NCI-H345 (cell line): ENCODE measurements at regions not wholly inside any gene's neighbourhood (a gene's known extent, or its start where the extent isn't known, plus 50 kb on each side); places are given as distances from the start of the nearest gene placed in this dataset.
A peak's percentile ranks its signal among the peaks of the same experiment; 100 is the strongest.
"Not testable (repeated sequence)": the region's sequence is repeated elsewhere in the genome, so short reads cannot be mapped to it uniquely, and the experiment has no call there.

Experiments
- DNase-seq: peaks from one replicate; lab custom pipeline; 2025; lab: John Stamatoyannopoulos, UW

DNA sequence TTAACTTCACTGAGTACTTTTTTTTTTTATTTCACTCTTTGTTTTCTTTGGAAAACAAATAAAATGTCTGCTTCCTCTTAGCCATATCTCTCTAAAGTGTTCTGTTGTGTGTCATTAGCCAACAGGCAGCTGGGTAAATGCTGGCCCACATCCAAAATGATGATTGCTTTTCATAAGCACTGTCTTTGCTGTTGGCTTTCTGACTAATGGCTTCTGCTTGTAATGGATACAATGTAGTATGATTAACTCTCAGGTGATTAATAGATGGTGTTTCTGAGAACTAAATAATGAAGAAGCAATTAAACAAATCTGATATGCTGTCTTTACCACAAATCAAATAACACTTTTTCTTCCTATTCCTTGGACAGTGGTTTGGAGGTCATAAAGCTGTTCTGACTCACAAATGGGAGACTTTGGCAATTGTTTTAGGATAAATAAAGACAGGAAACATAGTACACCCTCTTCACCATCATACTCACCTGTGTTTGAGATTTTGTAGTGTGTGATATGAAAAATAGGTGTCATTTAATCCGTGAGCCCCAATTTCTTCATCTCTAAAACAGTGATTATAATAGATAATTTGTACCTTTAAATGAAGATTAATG is 888.4 kb downstream of the TSN start:
- DNase-seq, result peak; percentile 93

GRCh38 chr2:122651236-122651635 is 895.8 kb downstream of the TSN start:
- no peak for DNase-seq

- DNase-seq, result no peak
Measured at GRCh38 chr2:122651780-122652179, 896.3 kb downstream of the TSN start.

DNA sequence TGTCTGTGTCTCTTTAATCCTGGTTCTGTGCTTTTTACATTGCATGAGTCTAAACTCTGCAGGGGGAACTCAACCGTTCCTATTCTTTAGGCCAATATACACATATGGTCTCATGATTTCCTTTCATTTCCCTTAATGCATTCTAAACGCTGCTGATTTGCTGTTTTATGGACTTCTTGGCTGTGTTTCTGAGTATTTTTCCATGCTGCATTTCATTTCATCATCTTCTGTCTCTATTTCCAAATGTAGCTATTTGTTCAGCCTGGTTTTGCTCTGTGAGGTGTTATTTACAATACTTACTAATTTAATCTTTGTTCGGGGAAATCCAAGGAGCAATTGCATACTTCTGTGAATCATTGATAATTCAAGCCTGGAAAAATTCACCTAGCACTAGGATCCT is 897.2 kb downstream of the TSN start:
- DNase-seq, result no peak

DNA sequence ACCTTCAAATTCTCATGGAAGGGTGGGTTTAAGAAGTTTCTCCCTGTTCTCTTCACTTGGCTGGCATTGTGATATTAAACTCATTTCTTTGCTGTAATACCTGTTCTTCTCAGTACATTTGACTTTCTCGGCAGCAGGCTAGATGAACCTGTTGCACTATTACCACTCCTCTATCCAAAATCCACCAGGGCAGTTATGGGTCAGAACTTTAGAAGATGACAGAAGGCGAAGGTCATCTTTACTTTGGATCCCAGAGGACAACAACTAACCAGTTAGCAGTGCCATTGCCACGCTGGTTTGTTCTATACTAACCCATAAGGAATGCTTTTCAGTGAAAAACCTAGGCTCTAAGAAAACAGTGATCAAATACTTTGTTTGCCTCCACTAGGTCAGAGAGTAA is 901.0 kb downstream of the TSN start:
- no peak for DNase-seq

GRCh38 chr2:122660786-122661634 is 905.6 kb downstream of the TSN start:
- peak; percentile 69 for DNase-seq

DNA sequence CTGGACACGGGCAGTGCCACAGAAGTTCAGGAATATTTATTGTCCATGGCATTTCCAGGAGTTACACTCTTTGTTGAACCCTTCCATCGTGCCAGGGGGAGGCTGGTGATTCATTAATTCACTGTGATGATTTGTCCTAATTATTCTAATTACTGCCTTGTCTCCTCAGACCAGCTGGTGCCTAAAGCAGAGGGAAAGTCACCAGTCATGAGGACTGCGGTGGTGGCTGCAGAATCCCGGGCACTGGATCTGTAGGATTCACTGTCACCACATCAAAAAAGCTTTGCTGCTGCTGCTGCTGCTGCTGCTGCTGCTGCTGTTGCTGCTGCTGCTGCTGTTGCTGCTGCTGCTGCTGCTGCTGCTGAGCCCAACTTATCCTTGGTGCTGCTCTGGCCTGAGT is 908.2 kb downstream of the TSN start:
- no peak for DNase-seq

DNA sequence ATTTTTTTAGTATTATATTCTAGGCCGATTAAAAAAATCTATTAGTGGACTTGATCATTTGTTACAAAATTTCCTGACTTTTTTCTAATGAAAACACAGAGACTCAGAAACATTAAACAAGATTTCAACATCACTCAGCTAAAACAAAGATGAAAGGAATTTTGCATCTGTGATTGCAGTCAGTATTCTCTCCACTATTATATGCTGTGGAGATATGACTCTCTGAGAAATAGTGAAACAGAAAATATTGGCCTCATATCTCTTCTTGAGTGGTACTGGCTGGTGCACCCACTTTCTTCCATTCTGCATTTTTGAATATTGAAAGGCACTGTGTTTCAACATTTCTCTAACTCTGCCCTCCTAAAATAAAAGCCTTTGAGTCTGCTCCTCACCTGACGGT is 914.2 kb downstream of the TSN start:
- no peak for DNase-seq

DNA sequence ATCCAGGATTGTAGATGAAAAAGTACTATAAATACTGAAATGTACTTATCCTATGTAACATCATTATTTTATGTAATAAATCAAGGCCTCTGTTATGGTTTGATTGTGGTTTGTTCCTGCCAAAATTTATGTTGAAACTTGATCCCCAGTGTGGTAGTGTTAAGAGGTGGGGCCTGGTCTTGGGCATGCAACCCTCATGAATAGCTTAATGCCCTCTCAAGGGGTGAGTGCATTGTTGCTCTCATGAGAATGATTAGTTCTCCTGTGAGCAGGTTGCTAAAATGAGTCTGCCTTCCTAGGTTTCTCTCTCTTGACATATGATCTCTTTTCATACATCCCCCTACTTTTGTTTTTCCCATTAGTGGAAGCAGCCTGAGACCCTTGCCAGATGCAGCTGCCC is 915.4 kb downstream of the TSN start:
- peak; percentile 55 for DNase-seq

- DNase-seq, result no peak
Measured at GRCh38 chr2:122680662-122681061, 925.2 kb downstream of the TSN start.

- no peak for DNase-seq
Measured at GRCh38 chr2:122681626-122682025, 926.2 kb downstream of the TSN start.

GRCh38 chr2:122682356-122682755 is 926.9 kb downstream of the TSN start:
- DNase-seq, result no peak

DNA sequence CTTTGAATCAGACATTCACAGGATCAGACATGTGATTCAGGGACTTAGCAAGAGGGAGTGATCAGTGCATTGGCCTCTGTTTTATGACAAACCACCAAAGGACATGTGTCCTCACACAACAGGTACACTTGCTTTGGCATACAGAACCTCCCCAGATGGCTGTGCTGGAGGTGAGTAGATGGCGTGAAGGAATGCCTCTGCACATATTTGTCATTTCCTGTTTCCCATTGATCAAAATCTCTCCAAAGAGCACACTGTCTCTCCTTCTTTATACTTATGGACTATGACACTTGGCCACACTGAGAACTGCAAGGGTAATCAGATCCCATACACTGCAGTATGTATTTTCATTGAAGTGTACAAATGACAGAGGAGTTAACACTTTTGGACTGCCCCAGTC is 927.6 kb downstream of the TSN start:
- DNase-seq, result no peak

GRCh38 chr2:122692400-122693083 is 937.1 kb downstream of the TSN start:
- no peak for DNase-seq

- no peak for DNase-seq
Measured at GRCh38 chr2:122697415-122697814, 942.0 kb downstream of the TSN start.

DNA sequence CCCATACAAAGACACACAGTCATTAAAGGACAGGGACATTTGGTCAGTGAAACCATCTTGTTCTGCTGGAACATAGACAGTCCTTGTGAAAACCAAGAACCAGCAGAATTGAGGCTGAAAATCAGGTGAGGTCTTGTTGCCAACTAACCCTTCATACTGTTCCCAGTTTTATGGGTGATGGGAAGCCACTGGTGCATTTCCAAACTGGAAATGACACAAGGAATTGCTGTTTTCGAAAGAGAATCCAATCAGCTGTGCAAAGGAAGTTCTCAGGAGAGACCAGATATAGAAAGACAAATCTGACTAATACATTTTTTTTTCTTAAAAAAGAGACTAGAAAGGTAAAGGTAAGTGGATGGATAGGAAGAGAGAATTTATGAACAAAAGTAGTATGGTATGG is 948.2 kb downstream of the TSN start:
- no peak for DNase-seq

DNA sequence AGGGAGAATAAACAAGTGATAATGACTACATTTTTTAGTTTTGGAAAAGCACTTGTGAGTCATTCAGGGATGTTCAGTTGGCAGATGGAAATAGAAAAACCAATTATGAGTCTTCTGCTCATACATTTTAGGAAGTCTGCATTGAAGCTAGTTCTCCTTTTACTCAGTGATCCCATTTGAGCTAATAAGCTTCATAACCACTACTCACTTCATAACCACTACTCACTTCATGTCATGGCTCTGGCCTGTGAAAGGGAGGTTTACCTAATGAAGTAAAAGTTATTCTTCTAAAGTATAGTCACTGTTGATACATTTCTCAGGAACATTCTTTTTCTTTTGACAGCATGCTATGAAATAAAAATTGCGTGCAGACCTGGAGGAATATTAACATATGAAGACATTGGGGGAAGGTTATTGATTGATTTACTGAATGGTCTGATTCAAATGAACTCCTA is 948.7 kb downstream of the TSN start:
- no peak for DNase-seq

GRCh38 chr2:122705746-122706145 is 950.3 kb downstream of the TSN start:
- DNase-seq, result no peak

- DNase-seq, result no peak
Measured at GRCh38 chr2:122706757-122707223, 951.3 kb downstream of the TSN start.

DNA sequence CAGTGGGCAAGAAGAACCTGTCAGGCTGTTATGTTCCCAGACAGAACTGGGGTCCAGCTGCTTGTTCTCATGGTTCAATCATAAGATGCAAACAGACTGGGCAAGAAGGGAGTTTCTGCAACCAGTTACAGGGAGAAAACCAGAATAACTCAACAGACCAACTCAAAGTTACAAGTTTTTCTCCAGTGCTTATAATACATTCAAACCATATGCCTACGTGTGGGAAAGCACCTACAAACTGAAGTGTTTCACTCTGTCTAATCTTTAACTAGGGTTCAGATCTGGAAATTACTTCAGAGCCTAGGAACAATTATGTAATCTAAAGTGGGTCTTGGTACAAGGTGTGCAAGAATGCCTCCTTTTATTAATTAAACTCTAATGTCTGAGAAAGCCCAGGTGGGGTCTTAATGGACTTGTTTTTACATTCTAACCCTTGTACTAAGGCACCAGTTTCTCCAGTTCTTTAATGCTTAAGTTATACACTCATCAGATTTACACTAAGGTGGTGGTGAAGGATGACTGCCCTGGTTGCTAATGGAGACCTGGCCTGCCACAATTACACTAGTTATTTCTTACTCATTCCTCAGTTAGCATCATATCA is 951.9 kb downstream of the TSN start:
- DNase-seq, result no peak

DNA sequence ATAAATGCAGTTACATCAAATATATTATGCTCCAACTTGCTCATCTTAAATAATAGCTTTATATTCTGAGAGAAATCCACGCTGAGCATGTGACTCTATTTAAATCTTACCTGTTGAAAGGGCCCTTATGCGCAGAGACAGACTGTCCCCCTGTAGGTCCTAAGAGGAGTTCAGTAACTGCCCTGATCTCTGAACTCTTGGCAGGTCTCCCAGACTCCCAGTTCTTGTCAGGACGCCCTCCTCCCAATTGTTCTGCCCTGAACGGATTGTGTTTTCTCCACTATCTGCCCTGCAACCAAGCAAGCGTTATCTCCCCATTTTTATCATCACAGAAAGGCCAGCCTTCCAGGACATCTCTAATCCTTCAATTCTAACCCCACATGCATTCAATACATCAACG is 954.6 kb downstream of the TSN start:
- DNase-seq, result no peak

- DNase-seq, result no peak
Measured at GRCh38 chr2:122713800-122714199, 958.3 kb downstream of the TSN start.

GRCh38 chr2:122720822-122721221 is 965.4 kb downstream of the TSN start:
- DNase-seq, result not testable (repeated sequence)
